ENCODE measurements at regions not wholly inside any gene's neighbourhood (a gene's known extent, or its start where the extent isn't known, plus 50 kb on each side); places are given as distances from the start of the nearest gene placed in this dataset.

DNA sequence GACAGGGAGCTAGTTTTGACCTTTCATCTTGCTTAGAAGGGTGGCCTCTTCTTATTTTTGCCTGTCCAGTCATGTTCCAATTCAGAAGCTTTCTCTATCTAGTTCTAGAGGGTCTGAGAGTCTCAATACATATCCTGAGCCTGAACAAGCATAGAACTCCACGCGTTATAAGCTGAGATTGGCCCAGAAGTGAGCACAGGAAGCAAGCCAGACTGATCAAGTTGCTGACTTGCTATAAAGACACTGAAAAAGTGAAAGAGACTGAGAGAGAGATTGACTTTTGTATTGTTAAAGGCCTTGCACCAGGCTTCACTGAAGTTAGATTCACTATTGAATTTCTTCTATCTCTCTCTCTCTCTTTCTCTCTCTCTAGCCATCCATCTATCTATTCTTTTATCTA is 142.7 kb upstream of the DOCK10 start:
- Histone ChIP-seq H3K36me3 (ENCODE audit: control insufficient read depth in 2 of 2, insufficient read depth in 1 of 2, low read length in 2 of 2) (no peaks in the 10 kb centered on the region), H3K27ac (ENCODE audit: extremely low read depth, low read depth, low read length) (no peak overlapping the region), H3K4me1 (ENCODE audit: control insufficient read depth, insufficient read depth, low read length) (no peaks in the 10 kb centered on the region), H3K4me3 (ENCODE audit: low read depth, low read length) (no peak overlapping the region), H3K9me3 (ENCODE audit: control insufficient read depth, insufficient read depth, low read depth, low read length) (no peaks in the 10 kb centered on the region)
- ChIA-PET POLR2A (no interaction called here), CTCF (interaction anchor here (0.7 kb wide), 1 partner anchor 17 kb away, joined by 3 read pairs; no protein-coding TSS in a partner anchor)
- TF ChIP-seq ZNF785 (tag by site-specific recombination; IDR thresholded peaks at IDR 0.05), result no peak
- no peak for TF ChIP-seq ZNF324 (tag by site-specific recombination; IDR thresholded peaks at IDR 0.05)
- no peak for TF ChIP-seq ZNF530 (tag by site-specific recombination; IDR thresholded peaks at IDR 0.05; ENCODE audit: low read depth)
- TF ChIP-seq, protein P1, sequence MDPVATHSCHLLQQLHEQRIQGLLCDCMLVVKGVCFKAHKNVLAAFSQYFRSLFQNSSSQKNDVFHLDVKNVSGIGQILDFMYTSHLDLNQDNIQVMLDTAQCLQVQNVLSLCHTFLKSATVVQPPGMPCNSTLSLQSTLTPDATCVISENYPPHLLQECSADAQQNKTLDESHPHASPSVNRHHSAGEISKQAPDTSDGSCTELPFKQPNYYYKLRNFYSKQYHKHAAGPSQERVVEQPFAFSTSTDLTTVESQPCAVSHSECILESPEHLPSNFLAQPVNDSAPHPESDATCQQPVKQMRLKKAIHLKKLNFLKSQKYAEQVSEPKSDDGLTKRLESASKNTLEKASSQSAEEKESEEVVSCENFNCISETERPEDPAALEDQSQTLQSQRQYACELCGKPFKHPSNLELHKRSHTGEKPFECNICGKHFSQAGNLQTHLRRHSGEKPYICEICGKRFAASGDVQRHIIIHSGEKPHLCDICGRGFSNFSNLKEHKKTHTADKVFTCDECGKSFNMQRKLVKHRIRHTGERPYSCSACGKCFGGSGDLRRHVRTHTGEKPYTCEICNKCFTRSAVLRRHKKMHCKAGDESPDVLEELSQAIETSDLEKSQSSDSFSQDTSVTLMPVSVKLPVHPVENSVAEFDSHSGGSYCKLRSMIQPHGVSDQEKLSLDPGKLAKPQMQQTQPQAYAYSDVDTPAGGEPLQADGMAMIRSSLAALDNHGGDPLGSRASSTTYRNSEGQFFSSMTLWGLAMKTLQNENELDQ (tag by site-specific recombination; IDR thresholded peaks at IDR 0.05; ENCODE audit: low read depth), result no peak

DNA sequence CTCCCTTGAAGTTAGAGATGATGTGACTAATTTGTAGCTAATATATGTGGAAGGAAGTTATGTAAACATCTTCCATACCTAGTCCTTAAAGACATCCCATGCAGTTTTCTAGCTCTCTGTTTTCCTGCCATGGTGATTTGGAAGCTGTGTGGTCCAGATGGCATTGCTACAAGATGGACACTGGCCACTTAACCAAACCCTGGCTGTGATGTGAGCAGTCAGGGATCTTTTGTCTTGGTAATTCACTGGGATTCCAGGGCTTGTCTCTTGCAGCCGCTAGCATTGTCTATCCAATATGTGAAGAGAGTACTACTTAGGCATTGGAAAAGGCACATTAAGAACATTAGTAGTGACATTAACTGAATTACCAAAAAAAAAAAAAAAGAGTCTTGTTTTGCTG is 139.9 kb upstream of the DOCK10 start:
- H3K4me3 ChIP-seq (ENCODE audit: low read depth, low read length), result no peak overlapping the region
- no peaks in the 10 kb centered on the region for H3K36me3 ChIP-seq (ENCODE audit: control insufficient read depth in 2 of 2, insufficient read depth in 1 of 2, low read length in 2 of 2)
- POLR2A ChIA-PET, result no interaction called here
- no peaks in the 10 kb centered on the region for H3K4me1 ChIP-seq (ENCODE audit: control insufficient read depth, insufficient read depth, low read length)
- no peaks in the 10 kb centered on the region for H3K9me3 ChIP-seq (ENCODE audit: control insufficient read depth, insufficient read depth, low read depth, low read length)
- H3K27ac ChIP-seq (ENCODE audit: extremely low read depth, low read depth, low read length), result no peak overlapping the region
- CTCF ChIA-PET, result interaction anchor here (0.6 to 1.0 kb wide), 2 partner anchors 402 to 1851 kb away, joined by 4 to 5 read pairs; no protein-coding TSS in a partner anchor
- TF ChIP-seq OSR2 (tag by site-specific recombination; IDR thresholded peaks at IDR 0.05) (no peak), ZNF335 (tag by site-specific recombination; conservative IDR thresholded peaks at IDR 0.05) (no peak), ZBTB48 (tag by site-specific recombination; IDR thresholded peaks at IDR 0.05) (no peak), ZNF211 (tag by site-specific recombination; IDR thresholded peaks at IDR 0.05; ENCODE audit: low read depth) (no peak), ZNF513 (tag by site-specific recombination; IDR thresholded peaks at IDR 0.05) (no peak), TSHZ1 (tag by site-specific recombination; IDR thresholded peaks at IDR 0.05; ENCODE audit: borderline replicate concordance) (no peak), TRIM28 (IDR thresholded peaks at IDR 0.05; ENCODE audit: borderline replicate concordance, low read length) (no peak)
- TF ChIP-seq, protein P2, sequence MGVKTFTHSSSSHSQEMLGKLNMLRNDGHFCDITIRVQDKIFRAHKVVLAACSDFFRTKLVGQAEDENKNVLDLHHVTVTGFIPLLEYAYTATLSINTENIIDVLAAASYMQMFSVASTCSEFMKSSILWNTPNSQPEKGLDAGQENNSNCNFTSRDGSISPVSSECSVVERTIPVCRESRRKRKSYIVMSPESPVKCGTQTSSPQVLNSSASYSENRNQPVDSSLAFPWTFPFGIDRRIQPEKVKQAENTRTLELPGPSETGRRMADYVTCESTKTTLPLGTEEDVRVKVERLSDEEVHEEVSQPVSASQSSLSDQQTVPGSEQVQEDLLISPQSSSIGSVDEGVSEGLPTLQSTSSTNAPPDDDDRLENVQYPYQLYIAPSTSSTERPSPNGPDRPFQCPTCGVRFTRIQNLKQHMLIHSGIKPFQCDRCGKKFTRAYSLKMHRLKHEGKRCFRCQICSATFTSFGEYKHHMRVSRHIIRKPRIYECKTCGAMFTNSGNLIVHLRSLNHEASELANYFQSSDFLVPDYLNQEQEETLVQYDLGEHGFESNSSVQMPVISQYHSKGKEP (tag by site-specific recombination; IDR thresholded peaks at IDR 0.05), result no peak
- TF ChIP-seq, protein P3, sequence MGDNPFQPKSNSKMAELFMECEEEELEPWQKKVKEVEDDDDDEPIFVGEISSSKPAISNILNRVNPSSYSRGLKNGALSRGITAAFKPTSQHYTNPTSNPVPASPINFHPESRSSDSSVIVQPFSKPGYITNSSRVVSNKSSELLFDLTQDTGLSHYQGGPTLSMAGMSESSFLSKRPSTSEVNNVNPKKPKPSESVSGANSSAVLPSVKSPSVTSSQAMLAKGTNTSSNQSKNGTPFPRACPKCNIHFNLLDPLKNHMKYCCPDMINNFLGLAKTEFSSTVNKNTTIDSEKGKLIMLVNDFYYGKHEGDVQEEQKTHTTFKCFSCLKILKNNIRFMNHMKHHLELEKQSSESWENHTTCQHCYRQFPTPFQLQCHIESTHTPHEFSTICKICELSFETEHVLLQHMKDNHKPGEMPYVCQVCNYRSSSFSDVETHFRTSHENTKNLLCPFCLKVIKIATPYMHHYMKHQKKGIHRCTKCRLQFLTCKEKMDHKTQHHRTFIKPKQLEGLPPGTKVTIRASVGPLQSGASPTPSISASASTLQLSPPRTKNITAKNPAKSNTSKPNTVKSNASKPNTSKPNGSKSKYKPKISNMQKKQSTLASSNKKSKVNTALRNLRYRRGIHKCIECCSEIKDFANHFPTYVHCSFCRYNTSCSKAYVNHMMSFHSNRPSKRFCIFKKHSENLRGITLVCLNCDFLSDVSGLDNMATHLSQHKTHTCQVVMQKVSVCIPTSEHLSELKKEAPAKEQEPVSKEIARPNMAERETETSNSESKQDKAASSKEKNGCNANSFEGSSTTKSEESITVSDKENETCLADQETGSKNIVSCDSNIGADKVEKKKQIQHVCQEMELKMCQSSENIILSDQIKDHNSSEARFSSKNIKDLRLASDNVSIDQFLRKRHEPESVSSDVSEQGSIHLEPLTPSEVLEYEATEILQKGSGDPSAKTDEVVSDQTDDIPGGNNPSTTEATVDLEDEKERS (tag by site-specific recombination; IDR thresholded peaks at IDR 0.05), result no peak
- TF ChIP-seq, protein P4, sequence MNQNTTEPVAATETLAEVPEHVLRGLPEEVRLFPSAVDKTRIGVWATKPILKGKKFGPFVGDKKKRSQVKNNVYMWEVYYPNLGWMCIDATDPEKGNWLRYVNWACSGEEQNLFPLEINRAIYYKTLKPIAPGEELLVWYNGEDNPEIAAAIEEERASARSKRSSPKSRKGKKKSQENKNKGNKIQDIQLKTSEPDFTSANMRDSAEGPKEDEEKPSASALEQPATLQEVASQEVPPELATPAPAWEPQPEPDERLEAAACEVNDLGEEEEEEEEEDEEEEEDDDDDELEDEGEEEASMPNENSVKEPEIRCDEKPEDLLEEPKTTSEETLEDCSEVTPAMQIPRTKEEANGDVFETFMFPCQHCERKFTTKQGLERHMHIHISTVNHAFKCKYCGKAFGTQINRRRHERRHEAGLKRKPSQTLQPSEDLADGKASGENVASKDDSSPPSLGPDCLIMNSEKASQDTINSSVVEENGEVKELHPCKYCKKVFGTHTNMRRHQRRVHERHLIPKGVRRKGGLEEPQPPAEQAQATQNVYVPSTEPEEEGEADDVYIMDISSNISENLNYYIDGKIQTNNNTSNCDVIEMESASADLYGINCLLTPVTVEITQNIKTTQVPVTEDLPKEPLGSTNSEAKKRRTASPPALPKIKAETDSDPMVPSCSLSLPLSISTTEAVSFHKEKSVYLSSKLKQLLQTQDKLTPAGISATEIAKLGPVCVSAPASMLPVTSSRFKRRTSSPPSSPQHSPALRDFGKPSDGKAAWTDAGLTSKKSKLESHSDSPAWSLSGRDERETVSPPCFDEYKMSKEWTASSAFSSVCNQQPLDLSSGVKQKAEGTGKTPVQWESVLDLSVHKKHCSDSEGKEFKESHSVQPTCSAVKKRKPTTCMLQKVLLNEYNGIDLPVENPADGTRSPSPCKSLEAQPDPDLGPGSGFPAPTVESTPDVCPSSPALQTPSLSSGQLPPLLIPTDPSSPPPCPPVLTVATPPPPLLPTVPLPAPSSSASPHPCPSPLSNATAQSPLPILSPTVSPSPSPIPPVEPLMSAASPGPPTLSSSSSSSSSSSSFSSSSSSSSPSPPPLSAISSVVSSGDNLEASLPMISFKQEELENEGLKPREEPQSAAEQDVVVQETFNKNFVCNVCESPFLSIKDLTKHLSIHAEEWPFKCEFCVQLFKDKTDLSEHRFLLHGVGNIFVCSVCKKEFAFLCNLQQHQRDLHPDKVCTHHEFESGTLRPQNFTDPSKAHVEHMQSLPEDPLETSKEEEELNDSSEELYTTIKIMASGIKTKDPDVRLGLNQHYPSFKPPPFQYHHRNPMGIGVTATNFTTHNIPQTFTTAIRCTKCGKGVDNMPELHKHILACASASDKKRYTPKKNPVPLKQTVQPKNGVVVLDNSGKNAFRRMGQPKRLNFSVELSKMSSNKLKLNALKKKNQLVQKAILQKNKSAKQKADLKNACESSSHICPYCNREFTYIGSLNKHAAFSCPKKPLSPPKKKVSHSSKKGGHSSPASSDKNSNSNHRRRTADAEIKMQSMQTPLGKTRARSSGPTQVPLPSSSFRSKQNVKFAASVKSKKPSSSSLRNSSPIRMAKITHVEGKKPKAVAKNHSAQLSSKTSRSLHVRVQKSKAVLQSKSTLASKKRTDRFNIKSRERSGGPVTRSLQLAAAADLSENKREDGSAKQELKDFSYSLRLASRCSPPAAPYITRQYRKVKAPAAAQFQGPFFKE (tag by site-specific recombination; IDR thresholded peaks at IDR 0.05; ENCODE audit: borderline replicate concordance), result no peak
- TF ChIP-seq, protein P5, sequence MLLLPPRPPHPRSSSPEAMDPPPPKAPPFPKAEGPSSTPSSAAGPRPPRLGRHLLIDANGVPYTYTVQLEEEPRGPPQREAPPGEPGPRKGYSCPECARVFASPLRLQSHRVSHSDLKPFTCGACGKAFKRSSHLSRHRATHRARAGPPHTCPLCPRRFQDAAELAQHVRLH (tag by site-specific recombination; IDR thresholded peaks at IDR 0.05), result no peak

All from HEK293 (cell line).